K562 (cell line): ENCODE measurements at regions not wholly inside any gene's neighbourhood (a gene's known extent, or its start where the extent isn't known, plus 50 kb on each side); places are given as distances from the start of the nearest gene placed in this dataset.

Experiments used
- ATAC-seq: fragments of 200-7000 bp; cut with Tn5 transposase; 3 replicates; pipeline ENCODE4 v1.9.1; 2020; ENCODE audit warnings: moderate library complexity
- BruUV-seq: library from RNA; stranded (reverse); fragments of 400-500 nt; replicated peaks from 2 replicates; lab custom pipeline; 2021; lab: Mats Ljungman, UMichigan
- CTCF ChIA-PET: fragments of 300-600 bp; formaldehyde crosslinking; extraction: SDS; loops from one replicate; lab custom pipeline; 2021; ENCODE audit warnings: low intra/inter-chr PET ratio; lab: Yijun Ruan, JAX
- POLR2A ChIA-PET: fragments of 300-600, 350-650 bp; sonication (Branson Sonifier 250); formaldehyde crosslinking; extraction: SDS; loops from one replicate; lab custom pipeline; 2021; ENCODE audit warnings: antibody characterized with exemption, inconsistent platforms; lab: Yijun Ruan, JAX
- DNase-seq, 4 experiments: peaks; one replicate each; pipeline versions ENCODE4 v3.0.0 to v3.0.0-alpha.2; 2011 to 2018; ENCODE audit warnings: low spot score in 3 of 4, mixed read lengths in 3 of 4; ENCODE audit errors: extremely low read depth in 1 of 4
- FAIRE-seq: peaks from 2 replicates; lab custom pipeline; 2011; peaks lifted over from hg19 to GRCh38; lab: Jason Lieb, UNC
- H2AFZ ChIP-seq: 2 replicates; pipeline ENCODE4 v1.6.0; 2011; ENCODE audit warnings: low read depth, low read length, control low read depth, inconsistent platforms
- H3K27ac ChIP-seq: fragments of 200-600 bp; 3 replicates; pipeline ENCODE4 v1.8.0; 2011; ENCODE audit warnings: low read depth, mild to moderate bottlenecking, control low read depth, inconsistent platforms, low read length, moderate library complexity, mixed read lengths; ENCODE audit errors: extremely low read depth
- H3K27me3 ChIP-seq, 2 experiments: fragments of 300-600 bp in 1 of 2; 2 replicates in 1 of 2; 3 replicates in 1 of 2; pipeline versions ENCODE4 v1.6.0 to v1.8.0; 2011; ENCODE audit warnings: inconsistent platforms in 2 of 2, low read length in 2 of 2, mild to moderate bottlenecking in 1 of 2, mixed read lengths in 1 of 2, moderate library complexity in 1 of 2; ENCODE audit not compliant: control insufficient read depth in 2 of 2, insufficient read depth in 2 of 2
- H3K36me3 ChIP-seq: fragments of 300-600 bp; 3 replicates; pipeline ENCODE4 v1.8.0; 2011; ENCODE audit warnings: mild to moderate bottlenecking, low read length, inconsistent platforms; ENCODE audit not compliant: control insufficient read depth, insufficient read depth
- H3K4me1 ChIP-seq, 2 experiments: fragments of 200-600 bp in 1 of 2; replicated peaks in 1 of 2; 2 replicates in 1 of 2; 3 replicates in 1 of 2; pipeline versions ENCODE4 v1.5.1 to v1.8.0; 2011; ENCODE audit warnings: inconsistent platforms in 2 of 2, low read length in 2 of 2, mild to moderate bottlenecking in 1 of 2, mixed read lengths in 1 of 2, moderate library complexity in 1 of 2; ENCODE audit not compliant: control insufficient read depth in 2 of 2, insufficient read depth in 2 of 2
- H3K4me2 ChIP-seq: 2 replicates; pipeline ENCODE4 v1.6.1; 2011; ENCODE audit warnings: low read length, control low read depth, inconsistent platforms, mixed read lengths; ENCODE audit not compliant: insufficient read depth
- H3K4me3 ChIP-seq: fragments of 200-600 bp; sonication (generic), shearing (Covaris generic); 2 replicates; pipeline ENCODE4 v1.5.1; 2016; ENCODE audit warnings: control low read depth, inconsistent platforms
- H3K79me2 ChIP-seq: fragments of 200-600 bp; 3 replicates; pipeline ENCODE4 v1.8.0; 2011; ENCODE audit warnings: low read length, inconsistent platforms; ENCODE audit not compliant: control insufficient read depth, insufficient read depth
- H3K9ac ChIP-seq, 2 experiments: 2 replicates each; pipeline versions ENCODE4 v1.6.0 to v1.6.1; 2011; ENCODE audit warnings: low read depth in 2 of 2, low read length in 2 of 2, control low read depth in 1 of 2, inconsistent platforms in 1 of 2, mild to moderate bottlenecking in 1 of 2, mixed read lengths in 1 of 2; ENCODE audit not compliant: insufficient read depth in 1 of 2
- H3K9me1 ChIP-seq: one replicate; pipeline ENCODE4 v1.6.0; 2011; ENCODE audit warnings: inconsistent platforms, mild to moderate bottlenecking, low read length, moderate library complexity; ENCODE audit not compliant: control insufficient read depth, insufficient read depth
- H3K9me3 ChIP-seq: replicated peaks from 2 replicates; pipeline ENCODE4 v1.5.1; 2011; ENCODE audit warnings: low read depth, low read length, inconsistent platforms; ENCODE audit not compliant: control insufficient read depth, insufficient read depth
- H4K20me1 ChIP-seq: replicated peaks from 2 replicates; pipeline ENCODE4 v1.6.1; 2011; ENCODE audit warnings: low read length, inconsistent platforms, mixed read lengths; ENCODE audit not compliant: control insufficient read depth, insufficient read depth
- ARHGAP35 ChIP-seq: fragments of 450-650 bp; IDR thresholded peaks from 2 replicates; pipeline ENCODE4 v1.6.1; 2018; ENCODE audit not compliant: partially characterized antibody
- ARID2 ChIP-seq: fragments of 450-650 bp; IDR thresholded peaks from 2 replicates; pipeline ENCODE4 v1.6.1; 2017; ENCODE audit warnings: antibody characterized with exemption, mild to moderate bottlenecking
- ELF1 ChIP-seq: fragments of 200-800 bp; sonication (Bioruptor generic); IDR thresholded peaks from 2 replicates; pipeline ENCODE4 v1.6.1; 2016; ENCODE audit warnings: missing genetic modification characterization, missing compliant biosample characterization
- EZH2 ChIP-seq: IDR thresholded peaks from 2 replicates; pipeline ENCODE4 v1.6.1; 2012; ENCODE audit warnings: low read depth, mild to moderate bottlenecking, inconsistent platforms, low read length, borderline replicate concordance
- HMGXB4 ChIP-seq: sonication (generic); formaldehyde crosslinking; IDR thresholded peaks from 2 replicates; pipeline ENCODE4 v1.8.1; 2023; ENCODE audit warnings: mild to moderate bottlenecking, missing genetic modification reagents
- NR2F6 ChIP-seq: fragments of 450-650 bp; formaldehyde crosslinking; IDR thresholded peaks from 2 replicates; pipeline ENCODE4 v1.4.0; 2020; ENCODE audit warnings: mild to moderate bottlenecking
- SMARCA5 ChIP-seq: fragments of 450-650 bp; IDR thresholded peaks from 2 replicates; pipeline ENCODE4 v1.6.1; 2016
- SMARCE1 ChIP-seq: fragments of 450-650 bp; IDR thresholded peaks from 2 replicates; pipeline ENCODE4 v1.7.1; 2016; ENCODE audit warnings: mild to moderate bottlenecking
- SRSF9 ChIP-seq: fragments of 200-400 bp; formaldehyde crosslinking; IDR thresholded peaks from 2 replicates; pipeline ENCODE4 v1.6.1; 2017; ENCODE audit warnings: low read depth, low read length, borderline replicate concordance
- ZNF165 ChIP-seq: fragments of 250-450 bp; sonication (Bioruptor Pico); IDR thresholded peaks from 2 replicates; pipeline ENCODE4 v1.4.0; 2020; ENCODE audit warnings: borderline replicate concordance
- WGBS: fragments of 100-300 bp; shearing (Covaris generic); methylation state at CpG from one replicate; pipeline ENCODE4 v1.1.6; 2016; ENCODE audit warnings: low coverage, mixed read lengths; ENCODE audit not compliant: insufficient coverage; ENCODE audit errors: missing lambda C conversion rate; 5-methylcytosine and 5-hydroxymethylcytosine counted together
- in situ Hi-C: fragments of 300-500 bp; cut with MboI; formaldehyde crosslinking; loops from 4 replicates; pipeline ENCODE4 v1.15.0; 2018; ENCODE audit warnings: inconsistent platforms, mixed read lengths
- intact Hi-C: fragments of 100-400 bp; cut with micrococcal nuclease; formaldehyde crosslinking; loops from 2 replicates; pipeline ENCODE4 v1.14.2; 2022
- TF ChIP-seq, protein P1 (sequence below): fragments of 200-800 bp; sonication (Bioruptor generic); IDR thresholded peaks from 2 replicates; pipeline ENCODE4 v1.6.1; 2016; ENCODE audit warnings: missing genetic modification characterization, missing compliant biosample characterization
- TF ChIP-seq, protein P2 (sequence below): fragments of 250-450 bp; sonication (Bioruptor Pico); IDR thresholded peaks from 2 replicates; pipeline ENCODE4 v1.4.0; 2020; ENCODE audit warnings: mild to moderate bottlenecking, moderate library complexity

GRCh38 chr7:132656341-132656740, 80.1 kb upstream of the PLXNA4 start:
- ATAC-seq (no peak), FAIRE-seq (no peak), DNase-seq (no peak)
- H3K27ac ChIP-seq, result no peak overlapping the region
- intact Hi-C loops, result no loop called here
- ChIA-PET CTCF (no interaction called here), POLR2A (no interaction called here)
- H3K79me2 ChIP-seq, result no peaks in the 10 kb centered on the region
- H3K36me3 ChIP-seq, result no peaks in the 10 kb centered on the region
- no peaks in the 10 kb centered on the region for H3K9me1 ChIP-seq
- WGBS, result 14% methylated on average over 3 of the region's 3 CpGs
- H3K4me2 ChIP-seq, result no peak overlapping the region
- H4K20me1 ChIP-seq, result no peaks in the 10 kb centered on the region
- H3K9me3 ChIP-seq, result no peaks in the 10 kb centered on the region
- H3K27me3 ChIP-seq, result peaks cover 0 to 6% of the 10 kb centered on the region in 2 experiments; a peak in 1 of 5 replicates
- in situ Hi-C loops, result no loop called here
- H3K4me3 ChIP-seq, result no peak overlapping the region
- BruUV-seq, result no TSS peak
- no peak overlapping the region for H2AFZ ChIP-seq
- no peak overlapping the region for H3K9ac ChIP-seq
- H3K4me1 ChIP-seq, result no peaks in the 10 kb centered on the region
- TF ChIP-seq, protein P1, sequence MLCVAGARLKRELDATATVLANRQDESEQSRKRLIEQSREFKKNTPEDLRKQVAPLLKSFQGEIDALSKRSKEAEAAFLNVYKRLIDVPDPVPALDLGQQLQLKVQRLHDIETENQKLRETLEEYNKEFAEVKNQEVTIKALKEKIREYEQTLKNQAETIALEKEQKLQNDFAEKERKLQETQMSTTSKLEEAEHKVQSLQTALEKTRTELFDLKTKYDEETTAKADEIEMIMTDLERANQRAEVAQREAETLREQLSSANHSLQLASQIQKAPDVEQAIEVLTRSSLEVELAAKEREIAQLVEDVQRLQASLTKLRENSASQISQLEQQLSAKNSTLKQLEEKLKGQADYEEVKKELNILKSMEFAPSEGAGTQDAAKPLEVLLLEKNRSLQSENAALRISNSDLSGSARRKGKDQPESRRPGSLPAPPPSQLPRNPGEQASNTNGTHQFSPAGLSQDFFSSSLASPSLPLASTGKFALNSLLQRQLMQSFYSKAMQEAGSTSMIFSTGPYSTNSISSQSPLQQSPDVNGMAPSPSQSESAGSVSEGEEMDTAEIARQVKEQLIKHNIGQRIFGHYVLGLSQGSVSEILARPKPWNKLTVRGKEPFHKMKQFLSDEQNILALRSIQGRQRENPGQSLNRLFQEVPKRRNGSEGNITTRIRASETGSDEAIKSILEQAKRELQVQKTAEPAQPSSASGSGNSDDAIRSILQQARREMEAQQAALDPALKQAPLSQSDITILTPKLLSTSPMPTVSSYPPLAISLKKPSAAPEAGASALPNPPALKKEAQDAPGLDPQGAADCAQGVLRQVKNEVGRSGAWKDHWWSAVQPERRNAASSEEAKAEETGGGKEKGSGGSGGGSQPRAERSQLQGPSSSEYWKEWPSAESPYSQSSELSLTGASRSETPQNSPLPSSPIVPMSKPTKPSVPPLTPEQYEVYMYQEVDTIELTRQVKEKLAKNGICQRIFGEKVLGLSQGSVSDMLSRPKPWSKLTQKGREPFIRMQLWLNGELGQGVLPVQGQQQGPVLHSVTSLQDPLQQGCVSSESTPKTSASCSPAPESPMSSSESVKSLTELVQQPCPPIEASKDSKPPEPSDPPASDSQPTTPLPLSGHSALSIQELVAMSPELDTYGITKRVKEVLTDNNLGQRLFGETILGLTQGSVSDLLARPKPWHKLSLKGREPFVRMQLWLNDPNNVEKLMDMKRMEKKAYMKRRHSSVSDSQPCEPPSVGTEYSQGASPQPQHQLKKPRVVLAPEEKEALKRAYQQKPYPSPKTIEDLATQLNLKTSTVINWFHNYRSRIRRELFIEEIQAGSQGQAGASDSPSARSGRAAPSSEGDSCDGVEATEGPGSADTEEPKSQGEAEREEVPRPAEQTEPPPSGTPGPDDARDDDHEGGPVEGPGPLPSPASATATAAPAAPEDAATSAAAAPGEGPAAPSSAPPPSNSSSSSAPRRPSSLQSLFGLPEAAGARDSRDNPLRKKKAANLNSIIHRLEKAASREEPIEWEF (CRISPR knock-in tag), result no peak
- TF ChIP-seq SRSF9 (no peak), SMARCA5 (no peak), ARHGAP35 (no peak), ZNF165 (no peak), EZH2 (no peak), HMGXB4 (CRISPR knock-in tag) (no peak), ARID2 (no peak), ELF1 (tag) (no peak), SMARCE1 (no peak), NR2F6 (no peak)
- TF ChIP-seq, protein P2, sequence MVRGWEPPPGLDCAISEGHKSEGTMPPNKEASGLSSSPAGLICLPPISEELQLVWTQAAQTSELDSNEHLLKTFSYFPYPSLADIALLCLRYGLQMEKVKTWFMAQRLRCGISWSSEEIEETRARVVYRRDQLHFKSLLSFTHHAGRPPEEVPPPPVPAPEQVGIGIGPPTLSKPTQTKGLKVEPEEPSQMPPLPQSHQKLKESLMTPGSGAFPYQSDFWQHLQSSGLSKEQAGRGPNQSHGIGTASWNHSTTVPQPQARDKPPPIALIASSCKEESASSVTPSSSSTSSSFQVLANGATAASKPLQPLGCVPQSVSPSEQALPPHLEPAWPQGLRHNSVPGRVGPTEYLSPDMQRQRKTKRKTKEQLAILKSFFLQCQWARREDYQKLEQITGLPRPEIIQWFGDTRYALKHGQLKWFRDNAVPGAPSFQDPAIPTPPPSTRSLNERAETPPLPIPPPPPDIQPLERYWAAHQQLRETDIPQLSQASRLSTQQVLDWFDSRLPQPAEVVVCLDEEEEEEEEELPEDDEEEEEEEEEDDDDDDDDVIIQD (CRISPR knock-in tag), result no peak
